Liver (tissue), 8 donors: ENCODE measurements at regions not wholly inside any gene's neighbourhood (a gene's known extent, or its start where the extent isn't known, plus 50 kb on each side); places are given as distances from the start of the nearest gene placed in this dataset.

Source experiments
- DNase-seq: peaks from one replicate; pipeline ENCODE4 v3.0.0-alpha.2; 2017; ENCODE audit warnings: low spot score
- H3K27ac ChIP-seq, 2 donors: one replicate each; pipeline ENCODE4 v1.7.0; 2013; ENCODE audit warnings: inconsistent platforms in 2 of 2, low read length in 2 of 2, control low read depth in 1 of 2, low read depth in 1 of 2, mild to moderate bottlenecking in 1 of 2
- H3K27me3 ChIP-seq, 4 donors: one replicate each; pipeline versions ENCODE4 v1.6.1 to v1.7.0; 2013; ENCODE audit warnings: low read length in 3 of 4, inconsistent platforms in 1 of 4, mild to moderate bottlenecking in 1 of 4, moderate library complexity in 1 of 4; ENCODE audit not compliant: control insufficient read depth in 4 of 4, insufficient read depth in 4 of 4
- H3K36me3 ChIP-seq, 4 donors: one replicate each; pipeline versions ENCODE4 v1.6.1 to v1.7.0; 2013; ENCODE audit warnings: low read length in 3 of 4, mild to moderate bottlenecking in 3 of 4, low read depth in 1 of 4, moderate library complexity in 1 of 4; ENCODE audit not compliant: control insufficient read depth in 4 of 4, insufficient read depth in 3 of 4
- H3K4me1 ChIP-seq, 4 donors: one replicate each; pipeline versions ENCODE4 v1.6.1 to v1.7.0; 2013; ENCODE audit warnings: low read length in 3 of 4, mild to moderate bottlenecking in 3 of 4, moderate library complexity in 1 of 4; ENCODE audit not compliant: control insufficient read depth in 4 of 4, insufficient read depth in 4 of 4
- H3K4me3 ChIP-seq, 3 donors: one replicate each; pipeline versions ENCODE4 v1.6.1 to v1.7.0; 2013; ENCODE audit warnings: low read length in 3 of 3, control low read depth in 1 of 3, low read depth in 1 of 3, mild to moderate bottlenecking in 1 of 3
- H3K9ac ChIP-seq, 2 donors: one replicate each; pipeline ENCODE4 v1.7.0; 2013; ENCODE audit warnings: low read length in 2 of 2, mild to moderate bottlenecking in 2 of 2, moderate library complexity in 2 of 2, control low read depth in 1 of 2, low read depth in 1 of 2
- H3K9me3 ChIP-seq, 4 donors: one replicate each; pipeline versions ENCODE4 v1.6.1 to v1.7.0; 2013; ENCODE audit warnings: low read length in 3 of 4; ENCODE audit not compliant: control insufficient read depth in 4 of 4
- ATF3 ChIP-seq: IDR thresholded peaks from 2 replicates; pipeline ENCODE4 v1.6.1; 2016; ENCODE audit warnings: antibody characterized with exemption
- EGR1 ChIP-seq, 2 donors: IDR thresholded peaks; 2 replicates each; pipeline ENCODE4 v1.6.1; 2016 to 2018; ENCODE audit warnings: antibody characterized with exemption in 2 of 2, low read depth in 2 of 2
- FOXA1 ChIP-seq: IDR thresholded peaks from 2 replicates; pipeline ENCODE4 v1.6.1; 2016; ENCODE audit warnings: antibody characterized with exemption
- FOXA2 ChIP-seq: IDR thresholded peaks from 2 replicates; pipeline ENCODE4 v1.6.1; 2016; ENCODE audit warnings: antibody characterized with exemption
- GABPA ChIP-seq, 2 donors: IDR thresholded peaks in 1 of 2; conservative IDR thresholded peaks in 1 of 2; 2 replicates each; pipeline ENCODE4 v1.6.1; 2016; ENCODE audit warnings: antibody characterized with exemption in 2 of 2, mild to moderate bottlenecking in 1 of 2, moderate library complexity in 1 of 2
- HNF4A ChIP-seq, 2 donors: conservative IDR thresholded peaks; 2 replicates each; pipeline ENCODE4 v1.6.1; 2016; ENCODE audit warnings: antibody characterized with exemption in 2 of 2, mild to moderate bottlenecking in 2 of 2
- HNF4G ChIP-seq: IDR thresholded peaks from 2 replicates; pipeline ENCODE4 v1.6.1; 2016; ENCODE audit warnings: antibody characterized with exemption
- JUND ChIP-seq, 2 donors: IDR thresholded peaks; 2 replicates each; pipeline ENCODE4 v1.6.1; 2016; ENCODE audit warnings: antibody characterized with exemption in 2 of 2
- NR2F2 ChIP-seq: IDR thresholded peaks from 2 replicates; pipeline ENCODE4 v1.6.1; 2016; ENCODE audit warnings: antibody characterized with exemption
- RAD21 ChIP-seq, 2 donors: IDR thresholded peaks; 2 replicates each; pipeline ENCODE4 v1.6.1; 2016; ENCODE audit warnings: antibody characterized with exemption in 2 of 2, mild to moderate bottlenecking in 2 of 2
- RXRA ChIP-seq, 2 donors: IDR thresholded peaks; 2 replicates each; pipeline ENCODE4 v1.6.1; 2017 to 2018; ENCODE audit warnings: antibody characterized with exemption in 2 of 2, mild to moderate bottlenecking in 1 of 2
- SP1 ChIP-seq: IDR thresholded peaks from 2 replicates; pipeline ENCODE4 v1.6.1; 2018; ENCODE audit warnings: antibody characterized with exemption, mild to moderate bottlenecking
- TAF1 ChIP-seq: conservative IDR thresholded peaks from 2 replicates; pipeline ENCODE4 v1.6.1; 2016; ENCODE audit warnings: antibody characterized with exemption, mild to moderate bottlenecking
- YY1 ChIP-seq: IDR thresholded peaks from 2 replicates; pipeline ENCODE4 v1.6.1; 2016; ENCODE audit warnings: antibody characterized with exemption, mild to moderate bottlenecking
- ZBTB33 ChIP-seq: IDR thresholded peaks from 2 replicates; pipeline ENCODE4 v1.6.1; 2016; ENCODE audit warnings: antibody characterized with exemption
- WGBS: extraction: QIAGEN DNeasy Blood & Tissue Kit; methylation state at CpG from one replicate; pipeline ENCODE4 v1.1.7; 2013; 5-methylcytosine and 5-hydroxymethylcytosine counted together
- TF ChIP-seq, protein P1 (sequence below): IDR thresholded peaks from 2 replicates; pipeline ENCODE4 v1.6.1; 2016; ENCODE audit warnings: antibody characterized with exemption, mild to moderate bottlenecking
- TF ChIP-seq, protein P2 (sequence below): fragments of 150-350 bp; IDR thresholded peaks from 2 replicates; pipeline ENCODE4 v1.5.1; 2017; ENCODE audit warnings: improper control_type of control experiment, low read depth, low read length; ENCODE audit not compliant: missing input control
- TF ChIP-seq, protein P3 (sequence below): IDR thresholded peaks from 2 replicates; pipeline ENCODE4 v1.6.1; 2016; ENCODE audit warnings: antibody characterized with exemption
- donor health status: healthy.
- donor health status: healthy.
- donor health status: healthy.
- donor health status: healthy.
- donor health status: healthy.

GRCh38 chr7:106180721-106181120, 68.6 kb upstream of the SYPL1 start:
- Histone ChIP-seq H3K27ac (peak overlapping the region; percentile 79 to 85), H3K4me3 (no peak overlapping the region), H3K36me3 (no peaks in the 10 kb centered on the region), H3K4me1 (peaks cover 16 to 59% (median 33%) of the 10 kb centered on the region in 4 donors), H3K27me3 (no peaks in the 10 kb centered on the region), H3K9me3 (no peaks in the 10 kb centered on the region), H3K9ac (no peak overlapping the region)
- TF ChIP-seq ATF3, result no peak
- DNase-seq, result no peak
- 95% methylated on average over 7 of the region's 7 CpGs for WGBS

DNA sequence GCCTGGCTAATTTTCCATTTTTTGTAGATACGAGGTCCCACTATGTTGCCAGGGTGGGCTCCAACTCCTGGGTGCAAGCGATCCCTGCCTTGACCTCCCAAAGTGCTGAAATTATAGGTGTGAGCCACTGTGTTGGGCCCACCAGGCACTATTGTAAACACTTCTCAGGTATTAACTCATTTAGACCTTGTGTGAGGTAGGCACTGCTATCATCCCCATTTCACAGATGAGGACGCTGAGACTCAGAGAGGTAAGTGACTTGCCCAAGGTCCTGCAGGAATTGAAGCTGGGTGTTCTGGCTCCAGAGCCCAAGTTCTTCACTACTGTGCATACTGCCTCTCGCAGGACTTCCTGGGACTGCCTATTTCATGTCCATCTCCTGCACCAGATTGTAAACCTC, 67.1 kb upstream of the SYPL1 start:
- DNase-seq, result no peak
- Histone ChIP-seq H3K4me3 (peak overlapping the region in 1 of 3 donors; percentile 10), H3K27me3 (no peaks in the 10 kb centered on the region), H3K9me3 (no peaks in the 10 kb centered on the region), H3K36me3 (no peaks in the 10 kb centered on the region), H3K9ac (peak overlapping the region; percentile 1 to 79), H3K4me1 (peaks cover 16 to 59% (median 33%) of the 10 kb centered on the region in 4 donors), H3K27ac (peak overlapping the region; percentile 79 to 85)
- TF ChIP-seq JUND (IDR thresholded peaks at IDR 0.05) (no peak), ZBTB33 (no peak), YY1 (no peak), SP1 (no peak), HNF4G (no peak), GABPA (IDR thresholded peaks at IDR 0.05 in 1 of 2, conservative IDR thresholded peaks at IDR 0.05 in 1 of 2) (no peak), ATF3 (no peak), FOXA1 (no peak), HNF4A (conservative IDR thresholded peaks at IDR 0.05) (no peak), RXRA (IDR thresholded peaks at IDR 0.05) (no peak), TAF1 (no peak), NR2F2 (no peak), FOXA2 (no peak), RAD21 (IDR thresholded peaks at IDR 0.05) (no peak), EGR1 (IDR thresholded peaks at IDR 0.05; ENCODE audit: low read depth in 2 of 2) (no peak)
- TF ChIP-seq, protein P1, sequence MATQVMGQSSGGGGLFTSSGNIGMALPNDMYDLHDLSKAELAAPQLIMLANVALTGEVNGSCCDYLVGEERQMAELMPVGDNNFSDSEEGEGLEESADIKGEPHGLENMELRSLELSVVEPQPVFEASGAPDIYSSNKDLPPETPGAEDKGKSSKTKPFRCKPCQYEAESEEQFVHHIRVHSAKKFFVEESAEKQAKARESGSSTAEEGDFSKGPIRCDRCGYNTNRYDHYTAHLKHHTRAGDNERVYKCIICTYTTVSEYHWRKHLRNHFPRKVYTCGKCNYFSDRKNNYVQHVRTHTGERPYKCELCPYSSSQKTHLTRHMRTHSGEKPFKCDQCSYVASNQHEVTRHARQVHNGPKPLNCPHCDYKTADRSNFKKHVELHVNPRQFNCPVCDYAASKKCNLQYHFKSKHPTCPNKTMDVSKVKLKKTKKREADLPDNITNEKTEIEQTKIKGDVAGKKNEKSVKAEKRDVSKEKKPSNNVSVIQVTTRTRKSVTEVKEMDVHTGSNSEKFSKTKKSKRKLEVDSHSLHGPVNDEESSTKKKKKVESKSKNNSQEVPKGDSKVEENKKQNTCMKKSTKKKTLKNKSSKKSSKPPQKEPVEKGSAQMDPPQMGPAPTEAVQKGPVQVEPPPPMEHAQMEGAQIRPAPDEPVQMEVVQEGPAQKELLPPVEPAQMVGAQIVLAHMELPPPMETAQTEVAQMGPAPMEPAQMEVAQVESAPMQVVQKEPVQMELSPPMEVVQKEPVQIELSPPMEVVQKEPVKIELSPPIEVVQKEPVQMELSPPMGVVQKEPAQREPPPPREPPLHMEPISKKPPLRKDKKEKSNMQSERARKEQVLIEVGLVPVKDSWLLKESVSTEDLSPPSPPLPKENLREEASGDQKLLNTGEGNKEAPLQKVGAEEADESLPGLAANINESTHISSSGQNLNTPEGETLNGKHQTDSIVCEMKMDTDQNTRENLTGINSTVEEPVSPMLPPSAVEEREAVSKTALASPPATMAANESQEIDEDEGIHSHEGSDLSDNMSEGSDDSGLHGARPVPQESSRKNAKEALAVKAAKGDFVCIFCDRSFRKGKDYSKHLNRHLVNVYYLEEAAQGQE, result no peak
- TF ChIP-seq, protein P2, sequence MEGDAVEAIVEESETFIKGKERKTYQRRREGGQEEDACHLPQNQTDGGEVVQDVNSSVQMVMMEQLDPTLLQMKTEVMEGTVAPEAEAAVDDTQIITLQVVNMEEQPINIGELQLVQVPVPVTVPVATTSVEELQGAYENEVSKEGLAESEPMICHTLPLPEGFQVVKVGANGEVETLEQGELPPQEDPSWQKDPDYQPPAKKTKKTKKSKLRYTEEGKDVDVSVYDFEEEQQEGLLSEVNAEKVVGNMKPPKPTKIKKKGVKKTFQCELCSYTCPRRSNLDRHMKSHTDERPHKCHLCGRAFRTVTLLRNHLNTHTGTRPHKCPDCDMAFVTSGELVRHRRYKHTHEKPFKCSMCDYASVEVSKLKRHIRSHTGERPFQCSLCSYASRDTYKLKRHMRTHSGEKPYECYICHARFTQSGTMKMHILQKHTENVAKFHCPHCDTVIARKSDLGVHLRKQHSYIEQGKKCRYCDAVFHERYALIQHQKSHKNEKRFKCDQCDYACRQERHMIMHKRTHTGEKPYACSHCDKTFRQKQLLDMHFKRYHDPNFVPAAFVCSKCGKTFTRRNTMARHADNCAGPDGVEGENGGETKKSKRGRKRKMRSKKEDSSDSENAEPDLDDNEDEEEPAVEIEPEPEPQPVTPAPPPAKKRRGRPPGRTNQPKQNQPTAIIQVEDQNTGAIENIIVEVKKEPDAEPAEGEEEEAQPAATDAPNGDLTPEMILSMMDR, result no peak
- TF ChIP-seq, protein P3, sequence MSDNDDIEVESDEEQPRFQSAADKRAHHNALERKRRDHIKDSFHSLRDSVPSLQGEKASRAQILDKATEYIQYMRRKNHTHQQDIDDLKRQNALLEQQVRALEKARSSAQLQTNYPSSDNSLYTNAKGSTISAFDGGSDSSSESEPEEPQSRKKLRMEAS, result no peak
- WGBS, result 90% methylated on average over 4 of the region's 4 CpGs
